Right forelimb (tissue), 1 donor: ENCODE measurements at regions not wholly inside any gene's neighbourhood (a gene's known extent, or its start where the extent isn't known, plus 50 kb on each side); places are given as distances from the start of the nearest gene placed in this dataset.
"Not testable (repeated sequence)": the region's sequence is repeated elsewhere in the genome, so short reads cannot be mapped to it uniquely, and the experiment has no call there.

Experiments
- DNase-seq: peaks from one replicate; pipeline ENCODE4 v3.0.0-alpha.2; 2018

DNA sequence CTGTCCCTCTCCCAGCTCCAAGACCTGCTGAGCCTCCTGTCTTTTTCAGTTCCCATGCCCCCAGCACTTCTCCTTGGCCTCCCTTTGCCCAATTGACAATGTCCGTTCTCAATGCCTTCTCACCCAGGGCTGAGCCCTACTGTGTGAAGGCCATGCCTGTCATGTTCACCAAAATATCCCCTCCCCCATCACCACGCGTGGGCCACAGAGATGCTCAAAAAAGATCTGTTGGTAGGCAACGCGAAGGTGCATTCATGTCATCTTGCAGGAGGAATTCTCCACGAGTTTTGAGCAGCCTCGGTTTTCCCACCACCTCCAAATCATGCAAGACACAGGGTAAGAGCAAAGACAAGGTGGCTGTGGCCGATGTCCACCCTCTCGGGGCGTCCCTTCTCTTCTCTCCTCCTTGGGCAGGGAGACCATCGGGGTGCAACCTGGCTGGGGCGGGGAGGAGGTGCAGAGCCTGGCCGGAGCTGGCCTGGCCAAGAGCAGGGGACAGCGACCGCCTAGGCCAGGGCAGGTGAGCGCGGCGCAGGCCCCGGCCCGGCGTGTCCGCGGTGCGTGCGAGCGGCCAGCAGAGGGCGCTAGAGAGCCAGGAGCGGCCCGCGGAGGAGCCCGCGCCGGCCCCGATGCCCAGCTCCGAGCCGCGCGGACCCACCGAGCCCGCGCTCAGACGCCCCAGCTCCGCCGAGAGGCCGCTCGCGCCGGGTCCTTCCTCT, 56.3 kb upstream of the KRTAP5-11 start:
- peak; percentile 74 for DNase-seq

DNA sequence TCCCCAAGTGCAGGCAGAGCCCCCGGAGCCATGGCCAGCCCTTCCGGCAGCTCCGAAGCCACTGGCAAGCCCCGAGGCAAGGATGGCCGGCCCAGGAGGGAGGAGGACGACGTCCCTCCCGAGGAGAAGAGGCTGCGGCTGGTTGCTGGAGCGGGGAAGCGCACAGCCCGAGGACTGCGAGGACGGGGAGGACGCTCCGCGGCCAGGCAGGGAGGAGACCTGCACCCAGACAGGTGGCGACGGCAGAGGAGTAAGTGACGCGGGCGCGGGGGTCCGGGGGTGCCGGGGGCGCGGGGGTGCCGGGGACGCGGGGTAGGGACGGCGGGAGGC, 56.8 kb upstream of the KRTAP5-11 start:
- peak; percentile 50 for DNase-seq

DNA sequence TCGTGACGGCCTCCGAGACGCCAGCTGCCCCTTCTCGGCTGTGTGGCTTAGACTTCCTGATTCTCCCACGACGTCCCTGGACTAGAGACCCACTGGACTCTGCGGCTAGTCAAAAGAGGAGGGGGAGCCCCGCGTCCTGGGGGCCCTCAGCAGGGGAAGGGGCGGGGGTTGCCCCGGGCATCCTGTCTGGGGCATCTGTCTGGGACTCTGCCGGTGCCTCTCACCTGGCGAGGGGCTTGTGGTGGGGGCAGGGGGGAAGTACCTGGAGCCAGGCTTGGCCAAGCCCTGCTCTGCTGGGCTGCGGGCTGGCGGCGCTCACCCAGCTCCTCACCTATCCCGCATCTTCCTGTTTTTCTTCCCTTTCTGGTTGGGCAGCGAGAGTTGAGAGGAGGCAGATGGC, 57.2 kb upstream of the KRTAP5-11 start:
- DNase-seq = not testable (repeated sequence)

DNA sequence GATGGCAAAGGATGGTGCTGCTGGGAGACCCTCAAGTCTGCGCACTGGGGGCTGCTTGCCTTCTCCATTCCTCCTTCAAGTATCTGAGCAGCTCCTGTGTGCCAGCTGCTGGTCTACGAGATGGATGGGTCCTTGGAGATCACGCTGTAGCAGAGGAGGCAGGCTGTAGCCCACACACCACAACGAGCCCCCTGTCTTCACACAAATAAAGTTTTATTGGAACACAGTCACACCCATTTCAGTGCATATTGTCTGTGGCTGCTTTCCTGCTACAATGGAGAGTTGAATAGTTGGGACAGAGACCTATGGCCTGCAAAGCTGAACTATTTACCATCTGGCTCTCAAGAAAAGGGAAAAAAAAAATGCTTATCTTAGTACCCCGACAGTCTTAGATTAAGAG, 64.4 kb upstream of the KRTAP5-11 start:
- not testable (repeated sequence) for DNase-seq

DNA sequence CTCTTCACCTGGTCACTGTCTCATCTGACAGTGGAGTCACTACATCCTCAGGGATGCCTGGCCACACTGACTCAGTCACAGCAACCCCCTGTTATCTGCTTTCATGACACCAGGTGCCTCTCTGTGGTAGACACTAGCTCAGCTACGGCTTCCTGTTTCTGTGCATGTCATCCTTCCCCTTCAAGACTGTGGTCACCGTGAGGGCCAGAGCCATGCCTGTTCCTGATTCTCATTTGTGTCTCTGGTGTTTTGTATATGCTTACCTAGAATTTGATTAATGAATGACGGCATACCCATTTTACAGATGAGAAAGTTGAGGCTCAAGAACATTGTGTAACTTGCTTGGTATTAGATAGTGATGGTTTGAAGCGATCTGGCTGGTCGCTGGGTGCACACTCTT, 70.3 kb upstream of the KRTAP5-11 start:
- DNase-seq = not testable (repeated sequence)

DNA sequence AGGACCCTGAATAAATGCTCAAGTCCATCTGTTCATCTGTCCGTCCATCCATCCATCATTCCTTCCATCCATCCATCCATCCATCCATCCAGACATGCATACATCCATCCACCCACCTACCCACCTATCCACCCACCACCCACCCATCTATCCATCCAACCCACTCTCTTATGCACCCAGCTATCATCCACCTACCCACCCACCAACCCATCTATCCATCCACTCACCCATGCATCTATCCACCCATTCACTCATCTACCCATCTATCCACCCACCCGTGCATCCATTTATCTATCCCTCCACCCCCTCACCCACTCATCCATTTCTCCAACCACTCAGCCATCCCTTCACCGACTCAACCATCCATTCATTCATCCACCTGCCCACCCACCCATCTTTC, 71.7 kb upstream of the KRTAP5-11 start:
- not testable (repeated sequence) for DNase-seq

DNA sequence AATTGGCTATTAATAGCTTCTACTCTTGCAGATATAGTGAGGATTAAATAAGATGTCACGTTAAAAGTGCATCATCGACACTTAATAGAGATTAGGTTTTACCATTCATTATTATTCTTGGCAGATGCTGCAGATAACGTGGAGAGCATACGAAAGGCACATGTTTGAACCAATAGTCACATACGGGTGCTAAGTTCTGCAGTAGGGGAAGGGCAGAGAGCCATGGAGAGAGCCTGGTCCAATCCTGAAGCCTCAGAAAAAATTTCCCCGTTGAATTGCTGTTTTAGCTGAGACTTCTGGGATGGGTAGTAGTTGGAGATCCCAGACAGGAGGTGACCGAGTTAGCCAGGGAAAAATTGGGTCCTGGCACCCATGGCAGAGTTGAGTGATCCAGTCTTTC, 72.4 kb upstream of the KRTAP5-11 start:
- not testable (repeated sequence) for DNase-seq

DNA sequence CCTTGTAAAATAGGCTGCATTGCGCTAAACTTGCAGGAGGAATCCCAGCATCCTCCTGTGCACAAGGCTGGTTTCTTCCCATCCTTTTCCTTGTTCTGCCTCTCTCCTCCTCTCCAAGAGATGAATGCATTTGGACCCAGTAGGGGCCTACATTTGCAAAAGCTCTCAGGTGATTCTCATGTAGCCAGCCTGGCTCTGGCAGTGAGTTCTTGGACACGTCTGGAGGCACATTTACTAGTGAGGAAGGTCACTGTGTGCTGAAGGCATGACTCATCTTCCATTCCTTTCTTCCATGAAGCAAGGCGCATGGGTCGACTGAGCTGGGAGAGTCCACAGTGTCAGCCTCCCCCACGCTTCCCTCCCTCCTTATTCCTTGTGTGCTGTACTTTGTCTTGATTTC, 73.8 kb upstream of the KRTAP5-11 start:
- DNase-seq = not testable (repeated sequence)

DNA sequence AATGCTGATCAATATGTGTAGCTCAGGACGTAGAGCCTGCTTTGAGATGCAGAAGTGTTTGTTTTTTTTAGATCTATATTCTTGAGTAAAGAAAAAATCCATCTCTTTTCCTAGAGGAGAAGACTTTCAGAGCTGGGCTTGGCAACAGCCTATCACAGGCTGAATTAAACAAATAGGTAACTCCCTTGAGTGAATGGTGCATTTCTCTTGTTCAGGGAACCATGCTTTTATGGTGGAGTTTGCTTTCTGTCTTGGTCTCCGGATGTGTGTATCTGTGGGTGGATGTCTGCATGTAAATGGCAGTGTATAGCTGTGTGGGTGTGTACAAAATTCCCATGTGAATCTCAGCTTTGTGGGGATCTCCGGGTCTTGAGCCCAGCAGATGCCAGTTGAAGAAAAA, 82.3 kb upstream of the KRTAP5-11 start:
- not testable (repeated sequence) for DNase-seq

DNA sequence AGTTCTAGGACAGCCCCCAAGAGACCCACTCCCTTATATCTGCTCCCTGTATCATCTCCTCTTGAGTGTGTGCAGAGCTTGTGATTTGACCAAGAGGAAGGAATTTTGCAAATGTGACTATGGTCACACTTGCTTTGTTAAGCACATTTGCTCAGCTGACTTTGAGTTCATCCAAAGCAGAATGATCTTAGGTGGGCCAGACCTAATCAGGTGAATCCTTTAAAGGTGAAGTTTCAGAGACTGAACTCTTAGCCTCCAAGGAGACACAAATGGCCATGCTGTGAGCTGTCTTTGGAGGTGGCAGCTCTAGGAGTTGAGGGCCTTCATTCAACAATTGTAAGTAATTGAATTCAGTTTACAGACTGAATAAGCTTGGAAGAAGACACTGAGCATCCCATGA, 115.4 kb upstream of the KRTAP5-11 start:
- not testable (repeated sequence) for DNase-seq

DNA sequence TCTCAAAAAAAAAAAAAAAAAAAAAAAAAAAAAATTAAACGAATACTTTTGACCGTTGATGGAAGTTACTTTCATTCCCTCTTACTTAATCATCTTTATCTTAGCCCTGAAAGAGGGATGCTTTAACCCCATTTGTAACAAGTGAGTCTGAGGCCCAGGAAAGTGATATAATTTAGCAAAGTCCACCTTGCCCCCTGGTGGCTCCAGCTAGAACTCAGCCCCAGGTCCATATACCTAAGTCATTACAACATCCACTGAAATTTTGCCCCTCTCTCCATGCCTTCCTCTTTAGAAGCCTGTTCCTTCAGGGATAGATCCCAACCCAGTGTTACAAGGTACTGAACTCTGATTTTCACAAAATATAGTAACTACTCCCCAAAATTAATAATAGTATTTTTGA, 116.3 kb upstream of the KRTAP5-11 start:
- not testable (repeated sequence) for DNase-seq

DNA sequence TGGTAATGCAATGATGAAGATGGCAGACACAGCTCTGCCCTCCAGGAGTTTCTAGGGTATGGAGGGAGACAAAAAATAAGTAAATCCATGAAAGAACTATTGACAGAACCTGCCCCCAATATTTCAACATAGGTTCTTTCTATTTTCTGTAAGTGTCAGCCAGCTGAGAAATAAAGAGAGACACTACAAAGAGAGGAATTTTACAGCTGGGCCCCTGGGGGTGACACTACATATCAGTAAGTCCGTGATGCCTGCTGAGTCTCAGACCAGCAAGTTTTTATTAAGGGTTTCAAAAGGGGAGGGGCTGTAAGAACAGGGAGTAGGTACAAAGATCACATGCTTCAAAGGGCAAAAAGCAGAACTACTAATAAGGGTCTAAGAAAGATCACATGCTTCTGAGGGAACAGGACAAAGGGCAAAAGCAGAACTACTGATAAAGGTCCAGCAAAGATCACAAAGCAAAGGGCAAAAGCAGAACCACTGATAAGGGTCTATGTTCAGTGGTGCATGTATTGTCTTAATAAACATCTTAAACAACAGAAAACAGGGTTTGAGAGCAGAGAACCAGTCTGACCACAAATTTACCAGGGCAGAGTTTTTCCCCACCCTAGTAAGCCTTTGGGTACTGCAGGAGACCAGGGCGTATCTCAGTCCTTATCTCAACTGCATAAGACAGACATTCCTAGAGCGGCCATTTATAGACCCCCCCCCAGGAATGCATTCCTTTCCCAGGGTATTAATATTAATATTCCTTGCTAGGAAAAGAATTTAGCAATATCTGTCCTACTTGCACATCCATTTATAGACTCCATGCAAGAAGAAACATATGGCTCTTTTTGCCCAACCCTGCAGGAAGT, 119.0 kb upstream of the KRTAP5-11 start:
- DNase-seq = not testable (repeated sequence)

DNA sequence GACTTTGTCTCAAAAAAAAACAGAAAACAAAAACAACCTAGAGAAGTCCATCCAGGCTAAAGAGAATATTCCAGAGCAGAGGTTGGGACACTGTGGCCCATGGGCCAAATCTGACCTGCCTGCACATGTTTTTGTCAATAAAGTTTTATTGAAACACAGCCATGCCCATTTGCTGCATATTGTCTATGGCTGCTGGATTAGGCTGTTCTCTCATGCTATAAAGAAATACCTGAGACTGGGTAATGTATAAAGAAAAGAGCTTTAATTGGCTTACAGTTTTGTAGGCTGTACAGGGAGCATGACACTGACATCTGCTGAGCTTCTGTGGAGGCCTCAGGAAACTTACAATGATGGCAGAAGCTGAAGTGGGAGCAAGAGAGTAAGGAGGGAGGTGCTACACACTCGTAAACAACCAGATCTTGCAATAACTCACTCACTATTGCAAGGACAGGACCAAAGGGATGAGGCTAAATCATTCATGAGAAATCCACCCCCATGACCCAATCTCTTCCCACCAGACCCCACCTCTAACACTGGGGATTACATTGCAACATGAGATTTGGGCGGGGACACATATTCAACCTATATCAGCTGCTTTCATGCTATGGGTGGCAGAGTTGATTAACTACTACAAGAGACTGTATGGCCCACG, 122.5 kb upstream of the KRTAP5-11 start:
- DNase-seq = not testable (repeated sequence)

DNA sequence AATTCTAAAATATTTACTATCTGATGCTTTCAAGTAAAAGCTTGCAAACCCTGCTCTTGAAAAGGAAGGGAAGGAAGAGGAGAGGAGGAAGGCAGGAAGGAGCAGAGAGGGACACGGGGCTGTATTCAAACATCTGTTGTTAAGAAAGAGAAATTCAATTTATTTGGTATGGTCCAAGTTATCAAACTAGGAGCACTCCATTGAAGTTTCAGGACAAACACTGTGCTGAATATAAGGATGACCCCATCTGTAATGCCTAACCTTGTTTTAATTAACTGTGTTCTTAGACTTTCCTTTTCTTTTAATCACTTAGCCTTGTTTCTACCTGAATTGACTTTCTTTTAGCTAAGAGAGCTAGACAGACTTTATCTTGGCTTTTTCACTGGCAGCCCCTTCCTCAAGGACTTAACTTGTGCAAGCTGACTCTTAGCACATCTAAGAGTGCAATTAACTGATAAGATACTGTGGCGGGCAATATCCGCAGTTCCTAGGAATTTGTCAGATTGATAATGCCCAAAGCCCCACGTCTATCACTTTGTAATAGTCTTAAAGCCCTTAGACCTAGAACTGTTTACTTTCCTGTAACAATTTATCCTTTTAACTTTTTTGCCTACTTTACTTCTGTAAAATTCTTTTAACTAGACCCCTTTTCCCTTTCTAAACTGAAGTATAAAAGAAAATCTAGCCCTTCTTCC, 123.2 kb upstream of the KRTAP5-11 start:
- not testable (repeated sequence) for DNase-seq

DNA sequence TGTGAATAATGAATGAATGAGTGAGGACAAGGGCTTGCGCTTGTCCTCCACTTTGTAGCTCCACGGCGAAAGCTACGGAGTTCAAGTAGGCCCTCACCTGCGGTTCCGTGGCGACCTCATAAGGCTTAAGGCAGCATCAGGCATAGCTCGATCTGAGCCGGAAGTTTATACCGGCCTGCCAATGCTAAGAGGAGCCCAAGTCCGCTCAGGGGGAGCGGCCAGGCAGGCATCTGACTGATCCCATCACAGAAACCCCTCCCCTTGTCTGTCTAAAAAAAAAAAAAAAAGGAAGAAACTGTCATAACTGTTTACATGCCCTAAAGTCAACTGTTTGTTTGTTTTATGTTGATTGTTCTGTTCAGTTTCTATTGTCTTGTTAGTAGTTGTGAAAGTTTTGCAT, 124.4 kb upstream of the KRTAP5-11 start:
- DNase-seq = not testable (repeated sequence)

DNA sequence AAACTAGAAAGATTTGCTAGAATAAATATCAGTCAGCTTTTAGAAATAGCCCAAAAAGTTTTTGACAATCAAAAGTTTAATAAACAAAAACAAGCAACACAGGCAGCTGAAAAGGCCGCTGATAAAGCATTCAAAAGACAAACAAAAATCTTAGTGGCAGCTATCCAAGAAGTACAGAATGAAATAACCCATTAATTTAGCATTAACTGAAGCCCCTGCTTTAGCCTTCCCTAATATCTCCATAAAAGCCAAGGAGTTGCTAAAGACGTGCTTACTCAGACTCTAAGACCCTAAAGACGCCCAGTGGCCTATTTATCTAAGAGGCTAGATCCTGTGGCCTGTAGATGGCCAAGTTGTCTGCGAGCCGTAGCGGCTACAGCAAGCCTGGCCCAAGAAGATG, 123.5 kb upstream of the DEFB108B start:
- DNase-seq = not testable (repeated sequence)

DNA sequence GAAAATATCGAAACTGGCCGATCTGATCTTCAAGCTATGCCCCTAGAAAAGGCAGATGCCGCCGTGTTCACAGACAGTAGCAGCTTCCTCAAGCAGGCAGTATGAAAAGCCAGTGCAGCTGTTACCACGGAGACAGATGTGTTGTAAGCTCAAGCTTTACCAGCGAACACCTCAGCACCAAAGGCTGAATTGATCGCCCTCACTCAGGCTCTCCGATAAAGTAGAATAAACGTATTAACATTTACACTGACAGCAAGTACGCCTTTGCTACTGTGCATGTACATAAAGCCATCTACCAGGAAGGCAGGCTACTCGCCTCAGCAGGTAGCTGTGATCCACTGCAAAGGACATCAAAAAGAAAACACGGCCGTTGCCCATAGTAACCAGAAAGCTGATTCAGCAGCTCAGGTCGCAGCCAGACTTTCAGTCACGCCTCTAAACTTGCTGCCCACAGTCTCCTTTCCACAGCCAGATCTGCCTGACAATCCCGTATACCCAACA, 122.8 kb upstream of the DEFB108B start:
- peak; percentile 39 for DNase-seq

DNA sequence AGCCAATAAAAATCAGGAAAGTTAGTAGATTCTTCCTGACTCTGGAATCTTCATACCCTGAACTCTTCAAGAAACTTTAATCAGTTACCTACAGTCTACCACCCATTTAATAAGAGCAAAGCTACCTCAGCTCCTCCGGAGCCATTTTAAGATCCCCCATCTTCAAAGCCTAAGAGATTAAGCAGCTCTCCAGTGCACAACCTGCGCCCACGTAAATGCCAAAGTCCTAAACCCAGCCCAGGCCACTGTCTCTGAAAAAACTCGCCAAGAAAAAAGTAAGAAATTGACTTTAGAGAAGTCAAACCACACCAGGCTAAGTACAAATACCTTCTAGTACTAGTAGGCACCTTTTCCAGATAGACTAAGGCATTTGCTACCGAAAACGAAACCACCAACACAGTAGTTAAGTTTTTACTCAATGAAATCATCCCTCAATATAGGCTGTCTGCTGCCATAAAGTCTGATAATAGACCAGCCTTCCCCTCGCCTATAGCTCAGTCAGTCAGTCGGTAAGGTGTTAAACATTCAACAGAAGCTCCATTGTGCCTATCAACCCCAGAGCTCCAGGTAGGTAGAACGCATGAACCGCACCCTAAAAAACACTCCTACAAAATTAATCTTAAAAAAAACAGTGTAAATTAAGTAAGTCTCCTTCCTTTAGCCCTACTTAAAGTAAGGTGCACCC, 122.2 kb upstream of the DEFB108B start:
- not testable (repeated sequence) for DNase-seq

DNA sequence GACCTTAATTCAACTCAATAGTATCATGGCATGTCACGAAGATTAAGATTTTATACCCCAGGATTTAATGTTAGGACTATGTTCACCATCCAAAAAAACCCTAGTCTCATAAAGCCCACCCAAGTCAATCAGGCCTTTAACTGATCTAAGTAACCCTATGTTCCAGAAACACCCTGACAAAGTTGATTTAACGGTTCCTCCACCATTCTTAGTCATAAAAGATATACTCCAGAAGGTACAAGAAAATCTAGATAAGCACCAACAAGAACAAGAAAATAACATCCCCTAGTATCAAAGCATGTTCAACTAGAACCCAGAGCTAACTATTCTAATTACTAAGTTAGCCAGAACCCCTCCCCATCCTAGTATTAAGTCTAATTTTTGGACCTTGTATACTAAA, 120.7 kb upstream of the DEFB108B start:
- not testable (repeated sequence) for DNase-seq

DNA sequence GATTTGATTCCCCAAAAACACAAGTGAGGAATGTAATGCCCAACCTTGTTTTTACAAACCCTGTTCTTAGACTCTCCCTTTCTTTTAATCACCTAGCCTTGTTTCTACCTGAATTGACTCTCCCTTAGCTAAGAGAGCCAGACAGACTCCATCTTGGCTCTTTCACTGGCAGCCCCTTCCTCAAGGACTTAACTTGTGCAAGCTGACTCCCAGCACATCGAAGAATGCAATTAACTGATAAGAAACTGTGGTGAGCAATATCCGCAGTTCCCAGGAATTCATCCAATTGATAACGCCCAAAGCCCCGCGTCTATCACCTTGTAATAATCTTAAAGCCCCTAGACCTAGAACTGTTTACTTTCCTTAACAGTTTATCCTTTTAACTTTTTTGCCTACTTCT, 120.2 kb upstream of the DEFB108B start:
- not testable (repeated sequence) for DNase-seq

DNA sequence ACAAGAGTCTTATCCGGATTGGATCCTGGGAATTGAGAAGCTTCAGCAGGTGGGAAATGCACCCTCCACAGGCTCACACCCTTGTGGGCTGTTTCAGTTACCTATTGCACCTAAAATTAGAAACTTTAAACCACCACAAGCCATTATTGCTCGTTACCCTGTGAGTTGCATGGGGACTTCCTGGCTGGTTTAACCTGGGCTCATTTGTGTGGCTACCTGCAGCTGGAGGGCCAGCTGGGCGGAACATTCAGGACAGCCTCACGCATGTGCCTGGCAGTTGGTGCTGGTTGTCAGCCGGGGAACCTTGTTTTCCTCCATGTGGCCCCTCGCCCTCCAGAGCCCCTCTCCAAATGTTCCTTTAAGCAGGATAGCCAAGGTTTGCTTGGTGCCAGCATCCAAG, 118.5 kb upstream of the DEFB108B start:
- not testable (repeated sequence) for DNase-seq

DNA sequence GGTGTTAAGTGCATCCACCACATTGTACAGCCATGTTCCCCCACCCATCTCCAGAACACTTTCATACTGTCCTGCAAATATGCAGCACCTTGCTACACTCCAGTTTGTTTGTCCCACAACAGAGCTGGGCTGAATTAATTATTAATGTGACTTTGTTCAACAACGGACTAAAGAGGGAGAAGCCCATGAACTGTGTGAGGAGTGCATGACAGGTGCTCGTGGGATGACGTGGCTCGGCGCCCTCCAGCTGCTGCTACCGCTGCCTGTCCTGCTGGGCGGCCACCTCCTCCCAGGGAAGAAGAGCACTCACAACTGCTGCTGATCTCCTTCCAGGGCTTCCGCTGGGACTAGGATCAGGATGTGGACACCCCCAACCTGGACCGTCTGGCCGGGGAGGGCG, 111.2 kb upstream of the DEFB108B start:
- not testable (repeated sequence) for DNase-seq
